SK-N-SH treated with all-trans-retinoic acid at 6 μM for 48 hours (cell line): ENCODE measurements at regions not wholly inside any gene's neighbourhood (a gene's known extent, or its start where the extent isn't known, plus 50 kb on each side); places are given as distances from the start of the nearest gene placed in this dataset.

Experiments used
- CSDC2 ChIP-seq: fragments of 250-450 bp; sonication (Bioruptor Pico); IDR thresholded peaks from 2 replicates; pipeline ENCODE4 v1.5.0; 2020; ENCODE audit warnings: mild to moderate bottlenecking, moderate library complexity
- CSRNP3 ChIP-seq: fragments of 250-450 bp; sonication (Bioruptor Pico); IDR thresholded peaks from 2 replicates; pipeline ENCODE4 v1.5.1; 2021; ENCODE audit warnings: mild to moderate bottlenecking, moderate library complexity
- ESRRG ChIP-seq: fragments of 250-450 bp; sonication (Bioruptor Pico); IDR thresholded peaks from 2 replicates; pipeline ENCODE4 v1.6.1; 2021; ENCODE audit warnings: mild to moderate bottlenecking
- GLIS3 ChIP-seq: fragments of 250-450 bp; sonication (Bioruptor Pico); IDR thresholded peaks from 2 replicates; pipeline ENCODE4 v1.5.0; 2020; ENCODE audit warnings: mild to moderate bottlenecking, moderate library complexity
- ISL1 ChIP-seq: fragments of 250-450 bp; sonication (Bioruptor Pico); IDR thresholded peaks from 2 replicates; pipeline ENCODE4 v2.1.2; 2022; ENCODE audit warnings: mild to moderate bottlenecking, moderate library complexity
- OSR1 ChIP-seq: fragments of 250-450 bp; sonication (Bioruptor Pico); IDR thresholded peaks from 2 replicates; pipeline ENCODE4 v1.8.0; 2022; ENCODE audit warnings: moderate library complexity, mild to moderate bottlenecking, inconsistent platforms
- RARB ChIP-seq: fragments of 250-450 bp; sonication (Bioruptor Pico); IDR thresholded peaks from 2 replicates; pipeline ENCODE4 v1.8.0; 2021; ENCODE audit warnings: mild to moderate bottlenecking, moderate library complexity
- TOX ChIP-seq: fragments of 250-450 bp; sonication (Bioruptor Pico); IDR thresholded peaks from 2 replicates; pipeline ENCODE4 v1.8.0; 2021; ENCODE audit warnings: mild to moderate bottlenecking, moderate library complexity, borderline replicate concordance
- ZFP3 ChIP-seq: fragments of 250-450 bp; sonication (Bioruptor Pico); IDR thresholded peaks from 2 replicates; pipeline ENCODE4 v1.5.0; 2020; ENCODE audit warnings: mild to moderate bottlenecking, moderate library complexity
- ZFP30 ChIP-seq: fragments of 450-650 bp; formaldehyde crosslinking; IDR thresholded peaks from 2 replicates; pipeline ENCODE4 v1.5.0; 2022; ENCODE audit warnings: mild to moderate bottlenecking, moderate library complexity
- TF ChIP-seq, protein P1 (sequence below): fragments of 250-450 bp; sonication (Bioruptor Pico); IDR thresholded peaks from 2 replicates; pipeline ENCODE4 v1.5.1; 2020; ENCODE audit warnings: low read depth, mild to moderate bottlenecking, moderate library complexity
- TF ChIP-seq, protein P2 (sequence below): fragments of 250-450 bp; sonication (Bioruptor Pico); IDR thresholded peaks from 2 replicates; pipeline ENCODE4 v1.8.0; 2020; ENCODE audit warnings: mild to moderate bottlenecking, moderate library complexity, borderline replicate concordance
- TF ChIP-seq, protein P3 (sequence below): fragments of 250-450 bp; sonication (Bioruptor Pico); IDR thresholded peaks from 2 replicates; pipeline ENCODE4 v1.5.0; 2020; ENCODE audit warnings: mild to moderate bottlenecking, moderate library complexity

DNA sequence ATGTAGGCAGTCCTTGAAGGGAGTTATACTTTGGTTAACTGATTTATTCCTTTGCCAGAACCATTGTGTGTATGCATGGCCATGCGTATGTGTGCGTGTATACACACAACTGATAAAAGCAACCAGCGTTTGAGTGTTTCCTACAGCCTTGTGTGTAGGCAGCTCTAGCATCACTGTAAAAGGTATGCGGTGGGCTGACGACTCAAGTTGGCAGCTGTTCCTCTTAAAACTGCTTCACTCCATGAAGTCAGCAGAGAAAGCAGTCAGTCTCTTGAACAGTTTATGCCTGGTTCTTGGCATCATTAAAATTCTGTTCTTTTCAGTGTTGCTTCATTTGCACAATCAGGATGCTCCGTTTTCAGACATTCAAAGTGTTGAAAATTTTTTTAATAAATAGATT, 103.5 kb upstream of the FRMPD4 start:
- TF ChIP-seq, protein P1, sequence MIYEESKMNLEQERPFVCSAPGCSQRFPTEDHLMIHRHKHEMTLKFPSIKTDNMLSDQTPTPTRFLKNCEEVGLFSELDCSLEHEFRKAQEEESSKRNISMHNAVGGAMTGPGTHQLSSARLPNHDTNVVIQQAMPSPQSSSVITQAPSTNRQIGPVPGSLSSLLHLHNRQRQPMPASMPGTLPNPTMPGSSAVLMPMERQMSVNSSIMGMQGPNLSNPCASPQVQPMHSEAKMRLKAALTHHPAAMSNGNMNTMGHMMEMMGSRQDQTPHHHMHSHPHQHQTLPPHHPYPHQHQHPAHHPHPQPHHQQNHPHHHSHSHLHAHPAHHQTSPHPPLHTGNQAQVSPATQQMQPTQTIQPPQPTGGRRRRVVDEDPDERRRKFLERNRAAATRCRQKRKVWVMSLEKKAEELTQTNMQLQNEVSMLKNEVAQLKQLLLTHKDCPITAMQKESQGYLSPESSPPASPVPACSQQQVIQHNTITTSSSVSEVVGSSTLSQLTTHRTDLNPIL (CRISPR knock-in tag): no peak
- TF ChIP-seq GLIS3 (CRISPR knock-in tag) (no peak), ZFP3 (CRISPR knock-in tag) (no peak), OSR1 (CRISPR knock-in tag) (no peak), ESRRG (no peak), ISL1 (no peak), CSDC2 (CRISPR knock-in tag) (no peak), CSRNP3 (CRISPR knock-in tag) (no peak), TOX (no peak), RARB (CRISPR knock-in tag) (no peak), ZFP30 (CRISPR knock-in tag) (no peak)
- TF ChIP-seq, protein P2, sequence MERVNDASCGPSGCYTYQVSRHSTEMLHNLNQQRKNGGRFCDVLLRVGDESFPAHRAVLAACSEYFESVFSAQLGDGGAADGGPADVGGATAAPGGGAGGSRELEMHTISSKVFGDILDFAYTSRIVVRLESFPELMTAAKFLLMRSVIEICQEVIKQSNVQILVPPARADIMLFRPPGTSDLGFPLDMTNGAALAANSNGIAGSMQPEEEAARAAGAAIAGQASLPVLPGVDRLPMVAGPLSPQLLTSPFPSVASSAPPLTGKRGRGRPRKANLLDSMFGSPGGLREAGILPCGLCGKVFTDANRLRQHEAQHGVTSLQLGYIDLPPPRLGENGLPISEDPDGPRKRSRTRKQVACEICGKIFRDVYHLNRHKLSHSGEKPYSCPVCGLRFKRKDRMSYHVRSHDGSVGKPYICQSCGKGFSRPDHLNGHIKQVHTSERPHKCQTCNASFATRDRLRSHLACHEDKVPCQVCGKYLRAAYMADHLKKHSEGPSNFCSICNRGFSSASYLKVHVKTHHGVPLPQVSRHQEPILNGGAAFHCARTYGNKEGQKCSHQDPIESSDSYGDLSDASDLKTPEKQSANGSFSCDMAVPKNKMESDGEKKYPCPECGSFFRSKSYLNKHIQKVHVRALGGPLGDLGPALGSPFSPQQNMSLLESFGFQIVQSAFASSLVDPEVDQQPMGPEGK (CRISPR knock-in tag): no peak
- TF ChIP-seq, protein P3, sequence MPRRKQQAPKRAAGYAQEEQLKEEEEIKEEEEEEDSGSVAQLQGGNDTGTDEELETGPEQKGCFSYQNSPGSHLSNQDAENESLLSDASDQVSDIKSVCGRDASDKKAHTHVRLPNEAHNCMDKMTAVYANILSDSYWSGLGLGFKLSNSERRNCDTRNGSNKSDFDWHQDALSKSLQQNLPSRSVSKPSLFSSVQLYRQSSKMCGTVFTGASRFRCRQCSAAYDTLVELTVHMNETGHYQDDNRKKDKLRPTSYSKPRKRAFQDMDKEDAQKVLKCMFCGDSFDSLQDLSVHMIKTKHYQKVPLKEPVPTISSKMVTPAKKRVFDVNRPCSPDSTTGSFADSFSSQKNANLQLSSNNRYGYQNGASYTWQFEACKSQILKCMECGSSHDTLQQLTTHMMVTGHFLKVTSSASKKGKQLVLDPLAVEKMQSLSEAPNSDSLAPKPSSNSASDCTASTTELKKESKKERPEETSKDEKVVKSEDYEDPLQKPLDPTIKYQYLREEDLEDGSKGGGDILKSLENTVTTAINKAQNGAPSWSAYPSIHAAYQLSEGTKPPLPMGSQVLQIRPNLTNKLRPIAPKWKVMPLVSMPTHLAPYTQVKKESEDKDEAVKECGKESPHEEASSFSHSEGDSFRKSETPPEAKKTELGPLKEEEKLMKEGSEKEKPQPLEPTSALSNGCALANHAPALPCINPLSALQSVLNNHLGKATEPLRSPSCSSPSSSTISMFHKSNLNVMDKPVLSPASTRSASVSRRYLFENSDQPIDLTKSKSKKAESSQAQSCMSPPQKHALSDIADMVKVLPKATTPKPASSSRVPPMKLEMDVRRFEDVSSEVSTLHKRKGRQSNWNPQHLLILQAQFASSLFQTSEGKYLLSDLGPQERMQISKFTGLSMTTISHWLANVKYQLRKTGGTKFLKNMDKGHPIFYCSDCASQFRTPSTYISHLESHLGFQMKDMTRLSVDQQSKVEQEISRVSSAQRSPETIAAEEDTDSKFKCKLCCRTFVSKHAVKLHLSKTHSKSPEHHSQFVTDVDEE: no peak
